AG10803 (cell line): ENCODE measurements at regions not wholly inside any gene's neighbourhood (a gene's known extent, or its start where the extent isn't known, plus 50 kb on each side); places are given as distances from the start of the nearest gene placed in this dataset.

Source experiments
- DNase-seq: peaks from one replicate; pipeline ENCODE4 v3.0.0; 2010; ENCODE audit warnings: low read depth
- H3K4me3 ChIP-seq: 2 replicates; pipeline ENCODE4 v1.5.1; 2011; ENCODE audit warnings: mild to moderate bottlenecking, low read length, control low read depth
- TF ChIP-seq, protein P1 (sequence below): conservative IDR thresholded peaks from 2 replicates; pipeline ENCODE4 v1.5.1; 2011; ENCODE audit warnings: mild to moderate bottlenecking, low read length, control low read depth, inconsistent platforms

DNA sequence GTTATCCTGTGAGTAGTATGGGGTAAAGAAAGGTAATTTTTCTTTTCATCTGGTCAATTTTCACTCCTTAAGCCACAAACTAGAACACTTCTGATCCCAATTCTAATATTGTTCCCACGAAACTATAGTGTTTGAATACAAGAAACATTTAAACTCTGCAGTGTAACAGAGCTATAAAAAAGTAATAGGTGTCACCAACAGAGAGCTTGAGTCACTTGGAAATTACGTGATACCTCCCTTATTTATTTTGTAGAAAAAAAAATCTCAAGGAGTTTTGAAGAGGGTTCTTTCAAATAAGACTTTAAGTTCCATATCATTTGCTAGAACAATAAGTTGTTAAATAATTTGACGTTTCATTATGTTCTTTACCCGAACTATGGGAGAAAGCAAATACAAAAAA, 959.4 kb downstream of the JRKL start:
- no peak overlapping the region for H3K4me3 ChIP-seq
- TF ChIP-seq, protein P1, sequence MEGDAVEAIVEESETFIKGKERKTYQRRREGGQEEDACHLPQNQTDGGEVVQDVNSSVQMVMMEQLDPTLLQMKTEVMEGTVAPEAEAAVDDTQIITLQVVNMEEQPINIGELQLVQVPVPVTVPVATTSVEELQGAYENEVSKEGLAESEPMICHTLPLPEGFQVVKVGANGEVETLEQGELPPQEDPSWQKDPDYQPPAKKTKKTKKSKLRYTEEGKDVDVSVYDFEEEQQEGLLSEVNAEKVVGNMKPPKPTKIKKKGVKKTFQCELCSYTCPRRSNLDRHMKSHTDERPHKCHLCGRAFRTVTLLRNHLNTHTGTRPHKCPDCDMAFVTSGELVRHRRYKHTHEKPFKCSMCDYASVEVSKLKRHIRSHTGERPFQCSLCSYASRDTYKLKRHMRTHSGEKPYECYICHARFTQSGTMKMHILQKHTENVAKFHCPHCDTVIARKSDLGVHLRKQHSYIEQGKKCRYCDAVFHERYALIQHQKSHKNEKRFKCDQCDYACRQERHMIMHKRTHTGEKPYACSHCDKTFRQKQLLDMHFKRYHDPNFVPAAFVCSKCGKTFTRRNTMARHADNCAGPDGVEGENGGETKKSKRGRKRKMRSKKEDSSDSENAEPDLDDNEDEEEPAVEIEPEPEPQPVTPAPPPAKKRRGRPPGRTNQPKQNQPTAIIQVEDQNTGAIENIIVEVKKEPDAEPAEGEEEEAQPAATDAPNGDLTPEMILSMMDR: no peak
- no peak for DNase-seq

DNA sequence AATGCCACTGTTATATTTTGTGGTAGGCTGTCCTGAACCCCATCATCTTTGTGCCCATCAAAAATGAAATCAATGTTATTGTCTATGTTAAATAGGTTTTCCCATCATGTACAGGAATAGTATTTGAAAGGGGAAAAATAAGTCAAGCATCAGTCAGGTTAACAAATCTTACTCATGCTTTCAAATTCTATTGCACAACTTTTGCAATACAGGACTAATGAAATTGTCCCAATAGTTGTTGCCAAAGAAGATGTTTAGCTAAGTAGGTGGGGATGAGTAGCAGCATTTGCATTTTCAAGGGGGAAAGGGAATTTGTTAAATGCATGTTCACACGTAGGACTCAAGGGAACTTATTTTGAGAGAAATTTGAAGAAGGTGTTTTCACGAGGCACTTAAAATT, 962.1 kb downstream of the JRKL start:
- H3K4me3 ChIP-seq: no peak overlapping the region
- TF ChIP-seq, protein P1: no peak
- no peak for DNase-seq

DNA sequence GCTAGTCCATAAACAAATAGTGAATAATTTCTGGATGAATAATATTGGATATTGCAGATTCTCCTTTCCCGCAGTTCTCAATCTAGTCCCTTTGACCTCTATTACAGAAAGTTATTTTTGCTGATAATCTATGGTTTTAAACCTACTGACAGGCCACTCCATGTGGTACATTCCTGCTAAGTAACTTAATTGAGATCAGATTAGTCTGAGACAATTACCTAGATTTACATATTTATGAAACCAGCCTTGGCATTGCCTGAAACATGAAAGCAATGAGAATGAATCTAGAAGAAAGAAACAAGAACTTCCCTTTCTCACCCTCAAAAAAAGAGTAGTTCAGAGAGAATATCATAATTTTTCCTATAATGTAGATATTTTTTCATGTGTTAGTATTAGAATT, 964.2 kb downstream of the JRKL start:
- H3K4me3 ChIP-seq: no peak overlapping the region
- no peak for DNase-seq
- TF ChIP-seq, protein P1: no peak

DNA sequence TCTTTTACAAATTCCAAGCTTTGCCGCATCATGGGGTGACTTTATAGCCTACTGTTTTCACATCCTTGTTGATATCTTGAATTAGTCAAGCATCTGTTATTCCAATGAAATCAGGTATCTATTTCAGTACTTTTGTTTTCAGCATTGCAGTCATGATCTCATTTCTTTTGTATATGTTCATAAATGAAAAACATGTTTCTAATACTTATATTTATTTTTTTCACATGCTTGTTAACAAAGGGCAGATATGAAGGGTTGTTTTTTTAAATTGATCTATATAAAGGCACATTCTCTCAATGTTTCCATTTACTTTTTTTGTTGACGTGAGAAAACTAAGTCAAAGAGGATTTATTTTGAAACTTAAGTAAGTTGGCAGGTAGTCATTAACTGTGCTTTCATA, 964.8 kb downstream of the JRKL start:
- no peak overlapping the region for H3K4me3 ChIP-seq
- DNase-seq: no peak
- TF ChIP-seq, protein P1: no peak

DNA sequence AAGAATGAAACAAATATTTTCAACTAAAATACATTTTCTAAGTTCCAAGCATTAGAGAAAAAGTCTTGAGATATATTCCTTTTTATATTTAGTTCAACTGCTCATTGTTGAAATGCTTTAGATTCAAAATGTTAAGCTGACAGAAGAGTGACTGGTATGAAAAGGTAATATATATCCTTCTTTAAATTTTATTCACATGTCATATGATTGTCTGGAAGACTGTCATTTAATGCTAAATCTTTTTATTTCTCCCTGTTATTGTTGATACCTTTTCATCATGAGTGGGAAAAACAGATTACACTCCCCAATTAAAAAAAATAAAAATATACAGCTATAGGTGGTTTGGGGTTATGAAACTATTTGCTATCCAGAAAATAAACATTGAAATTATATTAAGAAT, 965.4 kb downstream of the JRKL start:
- TF ChIP-seq, protein P1: no peak
- no peak overlapping the region for H3K4me3 ChIP-seq
- DNase-seq: no peak

DNA sequence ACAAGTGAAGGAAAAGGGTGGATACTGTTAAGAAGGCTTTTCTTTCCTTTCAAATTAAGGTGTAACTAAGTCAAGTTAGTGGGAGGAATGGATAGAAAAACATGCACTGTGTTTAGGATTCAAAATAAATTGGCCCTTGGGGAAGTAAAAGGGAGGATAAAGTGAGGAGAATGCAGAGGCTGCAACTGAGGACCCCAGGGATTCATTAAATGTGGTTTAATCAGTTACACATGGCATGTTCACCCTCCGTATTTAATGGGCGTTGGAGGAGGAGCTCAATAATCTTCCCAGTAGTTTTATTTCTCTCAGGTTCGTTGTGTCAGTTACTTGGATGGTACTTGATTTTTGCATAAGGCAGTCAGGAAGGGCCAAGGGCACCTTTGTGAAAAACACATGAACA, 966.3 kb downstream of the JRKL start:
- TF ChIP-seq, protein P1: no peak
- no peak overlapping the region for H3K4me3 ChIP-seq
- no peak for DNase-seq

DNA sequence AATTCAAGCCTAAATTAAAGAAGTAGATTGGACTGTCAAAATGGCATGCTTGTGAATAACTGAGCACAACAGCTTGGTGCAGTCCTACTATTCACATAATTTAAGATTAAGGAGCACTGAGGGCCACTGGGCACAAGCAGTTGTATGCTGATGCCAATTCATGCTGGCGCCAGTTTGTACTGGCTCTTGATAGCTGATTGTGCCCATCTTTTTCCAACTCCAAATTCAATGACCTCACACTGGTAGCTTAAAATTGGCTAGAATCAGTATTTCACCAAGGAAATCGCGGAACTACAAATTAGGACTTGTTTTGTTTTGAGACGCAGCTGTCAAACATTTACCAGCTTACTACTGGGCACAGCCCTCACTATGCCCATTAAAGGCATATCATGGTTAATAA, 969.2 kb downstream of the JRKL start:
- no peak overlapping the region for H3K4me3 ChIP-seq
- TF ChIP-seq, protein P1: no peak
- DNase-seq: no peak
